ENCODE measurements at regions not wholly inside any gene's neighbourhood (a gene's known extent, or its start where the extent isn't known, plus 50 kb on each side); places are given as distances from the start of the nearest gene placed in this dataset.
A peak's percentile ranks its signal among the peaks of the same experiment; 100 is the strongest.

DNA sequence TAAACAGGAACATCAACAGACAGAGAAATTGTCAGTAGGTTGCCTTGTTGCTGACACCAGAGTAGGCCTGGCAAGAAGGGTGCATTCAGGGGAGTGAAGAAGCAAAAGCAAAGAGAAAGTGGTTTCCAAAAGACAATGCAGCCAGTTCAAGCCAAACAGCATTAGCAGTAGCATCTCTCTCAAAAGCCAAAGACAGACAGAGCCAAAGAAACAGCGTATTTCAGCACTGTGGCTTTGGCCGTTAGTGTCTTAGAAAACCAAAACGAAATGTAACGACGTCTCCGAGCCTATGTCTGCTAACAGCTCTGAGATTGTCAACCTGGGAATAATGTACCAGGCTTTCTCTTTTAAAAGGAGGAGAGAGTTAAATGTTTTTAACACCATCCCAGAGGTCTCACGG, 178.6 kb downstream of the NRP2 start:
- no peak for DNase-seq

DNA sequence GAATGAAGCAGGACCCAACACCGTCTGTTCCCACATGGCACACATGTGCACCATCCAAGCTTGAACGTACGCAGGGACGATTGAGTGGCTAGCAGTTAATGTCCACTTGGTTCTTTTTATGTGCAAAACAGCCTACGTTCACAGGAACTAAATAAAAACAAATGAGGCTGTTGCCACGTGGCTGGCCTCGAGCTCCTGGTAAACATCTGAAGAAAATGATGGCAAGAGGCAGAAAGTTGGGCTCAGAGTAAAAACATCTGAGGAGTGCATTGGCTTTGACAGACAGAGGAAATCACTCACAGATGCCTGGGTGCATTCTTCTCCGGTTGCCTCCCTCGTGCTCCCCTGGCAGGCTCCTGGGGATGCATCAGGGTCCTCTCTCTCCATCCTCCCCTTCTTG, 177.9 kb downstream of the NRP2 start:
- DNase-seq = no peak

DNA sequence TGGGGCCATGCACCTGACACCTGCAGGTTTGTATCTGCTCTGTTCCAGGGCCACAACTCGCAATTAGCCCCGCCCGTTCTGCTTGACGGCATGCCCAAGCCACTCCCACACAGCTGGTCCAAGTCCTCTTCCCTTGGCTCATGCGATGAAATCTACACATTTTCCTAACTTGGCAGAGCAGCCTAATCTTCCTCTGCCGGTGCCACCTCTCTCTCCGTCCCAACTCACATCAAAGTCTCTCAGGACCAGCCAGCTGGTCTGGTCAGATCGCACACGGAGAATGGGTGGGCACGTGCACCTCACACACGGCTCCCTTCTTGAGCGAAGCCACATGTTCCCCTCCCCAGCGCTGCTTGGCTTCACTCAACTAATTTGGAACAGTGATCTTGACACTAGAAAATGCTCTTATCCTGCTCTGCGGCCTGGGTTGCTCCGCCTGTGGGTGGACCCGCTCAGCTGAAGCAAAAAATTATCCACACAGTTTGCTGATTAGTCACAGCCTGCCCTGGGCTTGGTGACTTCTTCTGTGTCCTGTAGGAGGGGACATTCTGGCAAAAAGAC, 176.7 kb downstream of the NRP2 start:
- peak; percentile 74 to 89 for DNase-seq

DNA sequence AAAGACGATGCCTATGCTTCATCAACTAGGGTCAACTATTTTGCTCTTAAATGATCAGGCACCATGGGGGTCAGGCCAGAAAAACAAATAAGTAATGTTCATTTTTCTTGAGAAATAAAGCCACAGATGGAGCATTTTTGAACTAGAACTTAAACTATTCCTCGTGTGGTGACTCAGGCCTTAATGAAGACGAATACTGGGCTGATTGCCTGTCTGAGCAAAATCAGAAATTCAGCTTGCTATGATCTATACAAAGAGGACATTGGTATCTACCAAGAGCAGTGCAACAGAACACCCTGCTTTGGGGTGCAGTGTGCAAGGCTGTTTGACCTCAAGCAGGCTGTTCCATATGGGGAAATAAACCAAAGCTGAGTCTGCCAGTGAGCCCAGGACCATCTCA, 176.0 kb downstream of the NRP2 start:
- DNase-seq = peak in 1 of 2 experiments; percentile 60

DNA sequence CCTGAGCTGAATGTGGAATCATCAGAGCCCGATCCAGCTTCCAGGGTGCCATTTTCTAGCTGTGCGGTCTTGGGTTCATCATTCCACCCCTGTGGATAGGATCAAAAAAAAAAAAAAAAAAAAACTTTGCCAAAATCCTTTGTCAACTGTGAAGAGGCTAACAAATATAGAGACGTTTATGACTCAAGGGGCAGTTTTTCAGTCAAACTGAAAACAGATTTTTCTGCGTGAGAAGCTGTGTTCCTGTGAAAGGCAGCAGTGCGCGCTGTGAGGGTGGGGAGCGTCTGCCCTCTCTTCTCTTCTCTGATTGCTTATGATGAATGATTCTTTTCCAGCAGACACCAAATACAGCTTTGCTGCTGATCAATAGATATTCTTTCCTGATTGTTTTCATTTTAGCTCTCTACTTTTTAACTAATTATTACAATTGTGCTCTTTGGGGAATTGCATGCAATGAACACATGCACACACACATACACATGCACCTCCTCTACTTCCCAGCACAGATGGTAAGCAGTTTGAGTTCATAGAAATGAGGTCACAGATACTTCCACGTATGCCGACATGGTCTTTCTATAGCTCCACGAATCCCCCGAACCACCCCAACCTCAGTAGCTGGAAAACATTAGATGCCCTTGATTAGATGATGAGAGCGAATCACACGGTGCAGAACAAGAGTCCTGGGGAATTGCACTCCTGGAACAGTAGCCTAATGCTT, 175.4 kb downstream of the NRP2 start:
- DNase-seq = peak in 1 of 2 experiments; percentile 26

DNA sequence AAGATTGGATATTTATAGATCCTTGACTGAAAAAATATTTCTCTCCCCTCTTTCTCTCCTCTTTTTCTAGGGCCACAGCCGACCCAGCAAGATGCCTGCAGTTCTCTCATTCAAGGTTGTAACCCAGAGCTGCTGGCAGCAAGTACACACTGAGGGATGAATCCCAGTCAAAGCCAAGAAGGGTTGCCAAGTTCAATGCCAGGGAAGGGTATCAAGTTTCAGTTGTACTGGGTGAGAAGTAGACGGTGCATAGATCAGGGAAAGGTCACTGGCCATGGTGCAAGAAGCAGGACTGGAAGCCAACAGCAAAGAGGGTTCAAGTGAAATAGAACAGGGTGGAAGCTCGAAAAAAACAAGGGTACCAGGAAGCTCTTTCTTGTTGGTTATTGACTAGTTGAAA, 170.2 kb downstream of the NRP2 start:
- DNase-seq = peak; percentile 42 to 61

DNA sequence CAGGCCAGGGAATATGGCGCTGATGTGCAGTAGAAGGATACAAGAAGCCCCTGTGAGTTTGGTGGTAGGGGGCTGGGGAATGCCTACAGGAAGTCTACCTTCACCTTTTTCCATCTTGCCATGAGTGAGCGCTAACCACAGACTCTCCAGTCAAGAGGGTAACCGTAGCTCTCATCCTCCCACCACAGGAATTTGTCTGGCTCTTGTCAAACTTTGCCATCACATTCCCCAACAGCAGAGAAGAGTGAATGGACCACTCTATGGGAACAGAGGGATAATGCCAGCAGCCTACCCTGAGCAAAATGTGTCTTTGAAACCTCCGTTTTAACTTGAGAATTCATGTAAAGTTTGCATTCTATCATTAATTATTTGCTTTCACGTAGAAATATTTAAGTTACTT, 168.3 kb downstream of the NRP2 start:
- no peak for DNase-seq

DNA sequence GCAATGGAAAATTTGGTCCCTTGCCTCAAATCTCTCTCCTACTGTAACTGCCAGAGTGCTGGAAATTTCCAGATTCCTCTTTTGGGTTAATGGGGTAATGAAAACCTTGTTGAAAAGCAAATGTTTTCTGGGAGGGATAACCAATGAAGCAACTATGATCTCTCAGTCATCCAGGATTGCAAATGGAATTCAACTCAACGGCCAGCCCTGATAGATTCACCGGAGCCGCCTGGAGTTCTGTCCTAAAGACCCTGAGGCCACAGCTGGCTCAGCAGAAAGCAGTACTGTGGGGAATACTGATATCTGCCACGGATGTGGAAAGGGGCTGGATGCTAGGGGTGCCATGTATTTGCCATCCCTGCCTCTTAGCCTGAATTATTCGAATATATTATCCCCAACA, 167.8 kb downstream of the NRP2 start:
- no peak for DNase-seq

DNA sequence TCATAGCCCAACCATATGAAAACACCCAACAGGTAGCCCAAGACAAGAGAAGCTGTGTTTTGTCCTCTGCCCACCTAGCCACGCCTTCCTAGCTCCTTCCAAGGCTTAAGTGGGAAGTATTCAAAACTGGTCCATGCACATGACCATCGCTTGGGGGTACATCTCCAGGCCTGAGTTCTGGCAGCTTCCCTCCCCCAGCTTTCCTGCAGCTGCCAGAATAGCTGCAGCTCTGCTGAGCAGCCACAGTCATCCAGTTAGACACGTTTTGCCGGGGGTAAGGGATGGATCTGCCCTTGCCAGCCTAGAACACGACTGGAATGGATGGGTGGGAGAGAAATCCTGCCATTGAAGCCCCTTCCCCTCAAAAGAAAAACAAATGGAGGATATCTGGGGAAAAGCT, 166.8 kb downstream of the NRP2 start:
- no peak for DNase-seq

DNA sequence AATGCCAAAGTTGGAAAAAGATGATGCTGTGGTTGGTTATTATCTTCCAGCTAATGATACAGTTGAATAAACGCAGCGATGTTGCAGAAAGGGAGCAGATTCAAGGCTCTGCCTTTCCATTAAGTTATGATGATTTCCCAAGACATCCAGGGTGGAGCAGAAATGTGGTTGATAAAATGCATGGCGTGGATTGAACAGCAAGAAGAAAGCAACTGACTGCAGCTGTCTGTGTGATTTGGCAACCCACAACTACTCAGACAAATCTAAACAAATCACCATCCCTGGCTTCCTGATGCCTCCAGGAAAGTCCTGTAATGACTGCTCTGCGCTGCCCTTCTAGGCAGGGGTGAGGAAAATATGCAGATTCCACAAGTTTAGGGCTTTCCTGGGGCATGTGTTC, 166.3 kb downstream of the NRP2 start:
- no peak for DNase-seq
